K562 (cell line): ENCODE measurements at regions not wholly inside any gene's neighbourhood (a gene's known extent, or its start where the extent isn't known, plus 50 kb on each side); places are given as distances from the start of the nearest gene placed in this dataset.
"Not testable (repeated sequence)": the region's sequence is repeated elsewhere in the genome, so short reads cannot be mapped to it uniquely, and the experiment has no call there.

Source experiments
- ATAC-seq: fragments of 200-7000 bp; cut with Tn5 transposase; 3 replicates; pipeline ENCODE4 v1.9.1; 2020; ENCODE audit warnings: moderate library complexity
- BruUV-seq: library from RNA; stranded (reverse); fragments of 400-500 nt; replicated peaks from 2 replicates; lab custom pipeline; 2021; lab: Mats Ljungman, UMichigan
- CTCF ChIA-PET: fragments of 300-600 bp; formaldehyde crosslinking; extraction: SDS; loops from one replicate; lab custom pipeline; 2021; ENCODE audit warnings: low intra/inter-chr PET ratio; lab: Yijun Ruan, JAX
- POLR2A ChIA-PET: fragments of 300-600, 350-650 bp; sonication (Branson Sonifier 250); formaldehyde crosslinking; extraction: SDS; loops from one replicate; lab custom pipeline; 2021; ENCODE audit warnings: antibody characterized with exemption, inconsistent platforms; lab: Yijun Ruan, JAX
- DNase-seq, 4 experiments: peaks; one replicate each; pipeline versions ENCODE4 v3.0.0 to v3.0.0-alpha.2; 2011 to 2018; ENCODE audit warnings: low spot score in 3 of 4, mixed read lengths in 3 of 4; ENCODE audit errors: extremely low read depth in 1 of 4
- FAIRE-seq: peaks from 2 replicates; lab custom pipeline; 2011; peaks lifted over from hg19 to GRCh38; lab: Jason Lieb, UNC
- H2AFZ ChIP-seq: 2 replicates; pipeline ENCODE4 v1.6.0; 2011; ENCODE audit warnings: low read depth, low read length, control low read depth, inconsistent platforms
- H3K27ac ChIP-seq: fragments of 200-600 bp; 3 replicates; pipeline ENCODE4 v1.8.0; 2011; ENCODE audit warnings: low read depth, mild to moderate bottlenecking, control low read depth, inconsistent platforms, low read length, moderate library complexity, mixed read lengths; ENCODE audit errors: extremely low read depth
- H3K27me3 ChIP-seq, 2 experiments: fragments of 300-600 bp in 1 of 2; 2 replicates in 1 of 2; 3 replicates in 1 of 2; pipeline versions ENCODE4 v1.6.0 to v1.8.0; 2011; ENCODE audit warnings: inconsistent platforms in 2 of 2, low read length in 2 of 2, mild to moderate bottlenecking in 1 of 2, mixed read lengths in 1 of 2, moderate library complexity in 1 of 2; ENCODE audit not compliant: control insufficient read depth in 2 of 2, insufficient read depth in 2 of 2
- H3K36me3 ChIP-seq: fragments of 300-600 bp; 3 replicates; pipeline ENCODE4 v1.8.0; 2011; ENCODE audit warnings: mild to moderate bottlenecking, low read length, inconsistent platforms; ENCODE audit not compliant: control insufficient read depth, insufficient read depth
- H3K4me1 ChIP-seq, 2 experiments: fragments of 200-600 bp in 1 of 2; replicated peaks in 1 of 2; 2 replicates in 1 of 2; 3 replicates in 1 of 2; pipeline versions ENCODE4 v1.5.1 to v1.8.0; 2011; ENCODE audit warnings: inconsistent platforms in 2 of 2, low read length in 2 of 2, mild to moderate bottlenecking in 1 of 2, mixed read lengths in 1 of 2, moderate library complexity in 1 of 2; ENCODE audit not compliant: control insufficient read depth in 2 of 2, insufficient read depth in 2 of 2
- H3K4me2 ChIP-seq: 2 replicates; pipeline ENCODE4 v1.6.1; 2011; ENCODE audit warnings: low read length, control low read depth, inconsistent platforms, mixed read lengths; ENCODE audit not compliant: insufficient read depth
- H3K4me3 ChIP-seq: fragments of 200-600 bp; sonication (generic), shearing (Covaris generic); 2 replicates; pipeline ENCODE4 v1.5.1; 2016; ENCODE audit warnings: control low read depth, inconsistent platforms
- H3K79me2 ChIP-seq: fragments of 200-600 bp; 3 replicates; pipeline ENCODE4 v1.8.0; 2011; ENCODE audit warnings: low read length, inconsistent platforms; ENCODE audit not compliant: control insufficient read depth, insufficient read depth
- H3K9ac ChIP-seq, 2 experiments: 2 replicates each; pipeline versions ENCODE4 v1.6.0 to v1.6.1; 2011; ENCODE audit warnings: low read depth in 2 of 2, low read length in 2 of 2, control low read depth in 1 of 2, inconsistent platforms in 1 of 2, mild to moderate bottlenecking in 1 of 2, mixed read lengths in 1 of 2; ENCODE audit not compliant: insufficient read depth in 1 of 2
- H3K9me1 ChIP-seq: one replicate; pipeline ENCODE4 v1.6.0; 2011; ENCODE audit warnings: inconsistent platforms, mild to moderate bottlenecking, low read length, moderate library complexity; ENCODE audit not compliant: control insufficient read depth, insufficient read depth
- H3K9me3 ChIP-seq: replicated peaks from 2 replicates; pipeline ENCODE4 v1.5.1; 2011; ENCODE audit warnings: low read depth, low read length, inconsistent platforms; ENCODE audit not compliant: control insufficient read depth, insufficient read depth
- H4K20me1 ChIP-seq: replicated peaks from 2 replicates; pipeline ENCODE4 v1.6.1; 2011; ENCODE audit warnings: low read length, inconsistent platforms, mixed read lengths; ENCODE audit not compliant: control insufficient read depth, insufficient read depth
- ATF7 ChIP-seq: fragments of 450-650 bp; IDR thresholded peaks from 2 replicates; pipeline ENCODE4 v1.7.1; 2014; ENCODE audit warnings: mild to moderate bottlenecking, moderate library complexity
- CCAR2 ChIP-seq: fragments of 200-400 bp; formaldehyde crosslinking; IDR thresholded peaks from 2 replicates; pipeline ENCODE4 v1.6.1; 2017; ENCODE audit warnings: mild to moderate bottlenecking, low read depth, low read length
- GTF2F1 ChIP-seq: IDR thresholded peaks from 2 replicates; pipeline ENCODE4 v1.6.1; 2011; ENCODE audit warnings: low read depth, low read length, improper control_type of control experiment
- KHSRP ChIP-seq: fragments of 450-650 bp; IDR thresholded peaks from 2 replicates; pipeline ENCODE4 v1.6.1; 2017
- MEF2D ChIP-seq: conservative IDR thresholded peaks from 2 replicates; pipeline ENCODE4 v1.6.1; 2016; ENCODE audit warnings: low read depth, missing genetic modification characterization, missing compliant biosample characterization
- MTA2 ChIP-seq: fragments of 450-650 bp; IDR thresholded peaks from 2 replicates; pipeline ENCODE4 v1.6.1; 2016; ENCODE audit warnings: low read depth
- NR2F6 ChIP-seq: fragments of 450-650 bp; formaldehyde crosslinking; IDR thresholded peaks from 2 replicates; pipeline ENCODE4 v1.4.0; 2020; ENCODE audit warnings: mild to moderate bottlenecking
- SOX6 ChIP-seq: fragments of 450-650 bp; IDR thresholded peaks from 2 replicates; pipeline ENCODE4 v1.6.1; 2014; ENCODE audit warnings: mild to moderate bottlenecking
- ZMIZ1 ChIP-seq, 2 experiments: fragments of 150-350 bp in 1 of 2; IDR thresholded peaks; 2 replicates each; pipeline ENCODE4 v1.6.1; 2012 to 2016; ENCODE audit warnings: low read depth in 2 of 2, low read length in 2 of 2, mild to moderate bottlenecking in 1 of 2, moderate library complexity in 1 of 2
- WGBS: fragments of 100-300 bp; shearing (Covaris generic); methylation state at CpG from one replicate; pipeline ENCODE4 v1.1.6; 2016; ENCODE audit warnings: low coverage, mixed read lengths; ENCODE audit not compliant: insufficient coverage; ENCODE audit errors: missing lambda C conversion rate; 5-methylcytosine and 5-hydroxymethylcytosine counted together
- in situ Hi-C: fragments of 300-500 bp; cut with MboI; formaldehyde crosslinking; loops from 4 replicates; pipeline ENCODE4 v1.15.0; 2018; ENCODE audit warnings: inconsistent platforms, mixed read lengths
- intact Hi-C: fragments of 100-400 bp; cut with micrococcal nuclease; formaldehyde crosslinking; loops from 2 replicates; pipeline ENCODE4 v1.14.2; 2022
- TF ChIP-seq, protein P1 (sequence below): fragments of 450-650 bp; IDR thresholded peaks from 2 replicates; pipeline ENCODE4 v1.6.1; 2018; ENCODE audit not compliant: partially characterized antibody

- FAIRE-seq (no peak), DNase-seq (no peak), ATAC-seq (no peak)
- H3K27me3 ChIP-seq, result peaks cover 0 to 2% of the 10 kb centered on the region in 2 experiments; a peak in 2 of 5 replicates
- no peak overlapping the region for H3K4me2 ChIP-seq
- CTCF ChIA-PET, result no interaction called here
- no peaks in the 10 kb centered on the region for H3K9me3 ChIP-seq
- no peaks in the 10 kb centered on the region for H3K36me3 ChIP-seq
- peaks cover 0 to 5% of the 10 kb centered on the region in 2 experiments; a peak in 2 of 5 replicates for H3K4me1 ChIP-seq
- no TSS peak for BruUV-seq
- H4K20me1 ChIP-seq, result no peaks in the 10 kb centered on the region
- no peaks in the 10 kb centered on the region for H3K9me1 ChIP-seq
- POLR2A ChIA-PET, result interaction anchor here (0.8 kb wide), 1 partner anchor 30 kb away, joined by 3 read pairs; no protein-coding TSS in a partner anchor
- H3K27ac ChIP-seq, result no peak overlapping the region
- no peak for TF ChIP-seq GTF2F1
- TF ChIP-seq CCAR2, result no peak
- TF ChIP-seq NR2F6 (CRISPR knock-in tag), result no peak
- 0% methylated on average over 2 of the region's 2 CpGs for WGBS
- H2AFZ ChIP-seq, result no peak overlapping the region
- H3K4me3 ChIP-seq, result no peak overlapping the region
- in situ Hi-C loops (no loop called here), intact Hi-C loops (no loop called here)
- H3K79me2 ChIP-seq, result no peaks in the 10 kb centered on the region
- H3K9ac ChIP-seq, result no peak overlapping the region
These were observed 355.5 kb downstream of the FBXW7 start for GRCh38 chr4:152180369-152180768.

DNA sequence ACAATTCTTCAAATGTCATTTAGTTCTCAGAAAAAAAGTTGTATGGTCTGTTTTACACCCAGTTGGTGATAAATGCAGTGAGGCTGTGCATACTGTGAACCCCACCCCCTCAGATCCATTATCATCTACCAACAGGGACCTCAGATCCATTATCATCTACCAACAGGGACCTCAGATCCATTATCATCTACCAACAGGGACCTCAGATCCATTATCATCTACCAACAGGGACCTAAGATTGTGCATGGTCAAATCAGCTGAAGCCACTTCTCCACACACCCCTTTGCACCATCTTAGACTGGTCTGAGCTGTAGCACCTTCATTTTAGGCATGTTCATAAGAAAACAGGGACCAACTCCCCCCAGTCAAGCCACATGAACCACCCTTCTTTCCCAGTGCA is 358.4 kb downstream of the FBXW7 start:
- in situ Hi-C loops, intact Hi-C loops: not testable (repeated sequence)
- TF ChIP-seq ATF7 (0 out of 2 replicates have a peak, but pooled peaks have one; percentile 31), SOX6 (peak; percentile 86), MEF2D (0 out of 2 replicates have a peak, but pooled peaks have one; percentile 25), MTA2 (peak; percentile 91), ZMIZ1 (IDR thresholded peaks at IDR 0.05; ENCODE audit: low read depth in 2 of 2, low read length in 2 of 2) (peak in 1 of 2 experiments; percentile 41; a peak in 1 of 4 replicates), KHSRP (peak; percentile 64; the same call in 1 of the 2 replicates)
- TF ChIP-seq, protein P1, sequence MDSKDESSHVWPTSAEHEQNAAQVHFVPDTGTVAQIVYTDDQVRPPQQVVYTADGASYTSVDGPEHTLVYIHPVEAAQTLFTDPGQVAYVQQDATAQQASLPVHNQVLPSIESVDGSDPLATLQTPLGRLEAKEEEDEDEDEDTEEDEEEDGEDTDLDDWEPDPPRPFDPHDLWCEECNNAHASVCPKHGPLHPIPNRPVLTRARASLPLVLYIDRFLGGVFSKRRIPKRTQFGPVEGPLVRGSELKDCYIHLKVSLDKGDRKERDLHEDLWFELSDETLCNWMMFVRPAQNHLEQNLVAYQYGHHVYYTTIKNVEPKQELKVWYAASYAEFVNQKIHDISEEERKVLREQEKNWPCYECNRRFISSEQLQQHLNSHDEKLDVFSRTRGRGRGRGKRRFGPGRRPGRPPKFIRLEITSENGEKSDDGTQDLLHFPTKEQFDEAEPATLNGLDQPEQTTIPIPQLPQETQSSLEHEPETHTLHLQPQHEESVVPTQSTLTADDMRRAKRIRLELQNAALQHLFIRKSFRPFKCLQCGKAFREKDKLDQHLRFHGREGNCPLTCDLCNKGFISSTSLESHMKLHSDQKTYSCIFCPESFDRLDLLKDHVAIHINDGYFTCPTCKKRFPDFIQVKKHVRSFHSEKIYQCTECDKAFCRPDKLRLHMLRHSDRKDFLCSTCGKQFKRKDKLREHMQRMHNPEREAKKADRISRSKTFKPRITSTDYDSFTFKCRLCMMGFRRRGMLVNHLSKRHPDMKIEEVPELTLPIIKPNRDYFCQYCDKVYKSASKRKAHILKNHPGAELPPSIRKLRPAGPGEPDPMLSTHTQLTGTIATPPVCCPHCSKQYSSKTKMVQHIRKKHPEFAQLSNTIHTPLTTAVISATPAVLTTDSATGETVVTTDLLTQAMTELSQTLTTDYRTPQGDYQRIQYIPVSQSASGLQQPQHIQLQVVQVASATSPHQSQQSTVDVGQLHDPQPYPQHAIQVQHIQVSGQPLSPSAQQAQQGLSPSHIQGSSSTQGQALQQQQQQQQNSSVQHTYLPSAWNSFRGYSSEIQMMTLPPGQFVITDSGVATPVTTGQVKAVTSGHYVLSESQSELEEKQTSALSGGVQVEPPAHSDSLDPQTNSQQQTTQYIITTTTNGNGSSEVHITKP, result peak; percentile 76

More for the DNA sequence above, 358.4 kb downstream of the FBXW7 start:
- H3K9me1 ChIP-seq, H3K9ac ChIP-seq, H3K4me2 ChIP-seq, H3K4me1 ChIP-seq, H3K4me3 ChIP-seq, H4K20me1 ChIP-seq, CTCF ChIA-PET, H3K27me3 ChIP-seq, POLR2A ChIA-PET, H3K36me3 ChIP-seq, H3K27ac ChIP-seq, H3K9me3 ChIP-seq, H2AFZ ChIP-seq, FAIRE-seq, BruUV-seq, H3K79me2 ChIP-seq: not testable (repeated sequence)
- DNase-seq (peak in 1 of 4 experiments; percentile 9), ATAC-seq (peak; percentile 43; the same call in 2 of the 3 replicates)
